22Rv1 (cell line): ENCODE measurements at regions not wholly inside any gene's neighbourhood (a gene's known extent, or its start where the extent isn't known, plus 50 kb on each side); places are given as distances from the start of the nearest gene placed in this dataset.

Experiments
- H3K27ac ChIP-seq: fragments of 450-650 bp; 2 replicates; pipeline ENCODE4 v1.5.1; 2017
- ZFX ChIP-seq: fragments of 450-650 bp; IDR thresholded peaks from 2 replicates; pipeline ENCODE4 v1.6.1; 2017; ENCODE audit warnings: antibody characterized with exemption, borderline replicate concordance
- TF ChIP-seq, protein P1 (sequence below): fragments of 450-650 bp; IDR thresholded peaks from 2 replicates; pipeline ENCODE4 v1.5.1; 2017; ENCODE audit warnings: mild to moderate bottlenecking

GRCh38 chr7:15932318-15932717, 245.8 kb upstream of the MEOX2 start:
- TF ChIP-seq ZFX: no peak
- TF ChIP-seq, protein P1, sequence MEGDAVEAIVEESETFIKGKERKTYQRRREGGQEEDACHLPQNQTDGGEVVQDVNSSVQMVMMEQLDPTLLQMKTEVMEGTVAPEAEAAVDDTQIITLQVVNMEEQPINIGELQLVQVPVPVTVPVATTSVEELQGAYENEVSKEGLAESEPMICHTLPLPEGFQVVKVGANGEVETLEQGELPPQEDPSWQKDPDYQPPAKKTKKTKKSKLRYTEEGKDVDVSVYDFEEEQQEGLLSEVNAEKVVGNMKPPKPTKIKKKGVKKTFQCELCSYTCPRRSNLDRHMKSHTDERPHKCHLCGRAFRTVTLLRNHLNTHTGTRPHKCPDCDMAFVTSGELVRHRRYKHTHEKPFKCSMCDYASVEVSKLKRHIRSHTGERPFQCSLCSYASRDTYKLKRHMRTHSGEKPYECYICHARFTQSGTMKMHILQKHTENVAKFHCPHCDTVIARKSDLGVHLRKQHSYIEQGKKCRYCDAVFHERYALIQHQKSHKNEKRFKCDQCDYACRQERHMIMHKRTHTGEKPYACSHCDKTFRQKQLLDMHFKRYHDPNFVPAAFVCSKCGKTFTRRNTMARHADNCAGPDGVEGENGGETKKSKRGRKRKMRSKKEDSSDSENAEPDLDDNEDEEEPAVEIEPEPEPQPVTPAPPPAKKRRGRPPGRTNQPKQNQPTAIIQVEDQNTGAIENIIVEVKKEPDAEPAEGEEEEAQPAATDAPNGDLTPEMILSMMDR: no peak
- H3K27ac ChIP-seq: no peak overlapping the region

GRCh38 chr7:15929411-15929810, 242.9 kb upstream of the MEOX2 start:
- no peak overlapping the region for H3K27ac ChIP-seq
- no peak for TF ChIP-seq ZFX
- TF ChIP-seq, protein P1: no peak

DNA sequence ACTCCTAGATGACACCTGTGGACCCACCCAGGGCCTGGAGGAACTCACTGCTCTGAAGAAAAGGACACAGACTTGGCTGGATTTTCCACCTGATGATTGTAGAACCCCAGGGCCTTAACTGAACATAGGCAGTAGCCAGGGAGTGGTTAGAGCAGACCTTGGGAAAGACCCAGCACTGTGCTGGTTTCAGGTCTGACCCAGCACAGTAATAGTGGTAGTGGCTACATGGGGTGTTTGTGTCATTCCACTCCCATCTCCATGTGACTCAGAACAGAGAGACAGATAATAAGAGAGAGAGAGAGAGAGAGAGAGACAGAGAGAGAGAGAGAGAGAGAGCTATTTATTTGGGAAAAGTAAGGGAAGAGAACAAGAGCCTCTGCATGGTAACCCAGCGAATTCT, 239.1 kb upstream of the MEOX2 start:
- no peak overlapping the region for H3K27ac ChIP-seq
- TF ChIP-seq, protein P1: no peak
- no peak for TF ChIP-seq ZFX

- no peak overlapping the region for H3K27ac ChIP-seq
- TF ChIP-seq ZFX: no peak
- TF ChIP-seq, protein P1: no peak
Observed at GRCh38 chr7:15924910-15925309, 238.4 kb upstream of the MEOX2 start.

DNA sequence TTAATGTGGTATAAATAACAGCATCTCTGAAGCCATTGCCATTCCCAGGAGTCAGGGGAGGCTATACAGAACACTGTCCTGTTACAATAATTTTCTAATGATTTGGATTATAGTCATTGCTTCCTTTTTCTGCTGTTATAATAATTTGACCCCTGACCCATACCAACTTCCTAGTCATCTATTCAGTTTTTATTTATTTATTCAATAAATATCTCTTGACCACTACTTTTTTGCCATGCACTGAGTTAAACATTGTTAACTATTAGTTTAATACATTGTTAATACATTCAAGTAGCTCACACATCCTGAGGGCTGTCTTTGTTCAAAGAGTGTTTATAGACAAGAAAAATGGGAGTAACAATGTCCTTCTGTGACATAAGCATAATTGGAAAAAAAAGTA, 235.5 kb upstream of the MEOX2 start:
- H3K27ac ChIP-seq: no peak overlapping the region
- no peak for TF ChIP-seq ZFX
- TF ChIP-seq, protein P1: no peak

DNA sequence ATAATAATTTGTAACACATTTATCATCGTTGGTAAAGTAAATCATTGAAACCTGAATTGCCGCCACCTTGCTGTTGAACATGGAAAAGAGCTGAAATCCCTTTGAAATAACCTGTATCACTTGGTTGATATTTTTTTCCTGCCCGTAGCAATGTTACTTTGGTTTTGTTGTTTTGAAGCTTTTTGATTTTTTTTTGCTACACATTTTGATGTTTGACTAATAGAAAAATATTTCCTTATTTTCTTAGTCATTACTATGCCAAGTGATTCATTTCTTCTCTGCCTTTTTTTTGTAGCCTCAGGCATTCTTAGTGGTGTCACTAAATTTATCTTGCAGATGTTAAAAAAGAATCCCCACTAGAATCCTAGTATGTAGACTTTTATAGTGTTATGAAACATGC, 235.1 kb upstream of the MEOX2 start:
- TF ChIP-seq, protein P1: peak; percentile 11; the same call in 1 of the 2 replicates
- no peak for TF ChIP-seq ZFX
- no peak overlapping the region for H3K27ac ChIP-seq

DNA sequence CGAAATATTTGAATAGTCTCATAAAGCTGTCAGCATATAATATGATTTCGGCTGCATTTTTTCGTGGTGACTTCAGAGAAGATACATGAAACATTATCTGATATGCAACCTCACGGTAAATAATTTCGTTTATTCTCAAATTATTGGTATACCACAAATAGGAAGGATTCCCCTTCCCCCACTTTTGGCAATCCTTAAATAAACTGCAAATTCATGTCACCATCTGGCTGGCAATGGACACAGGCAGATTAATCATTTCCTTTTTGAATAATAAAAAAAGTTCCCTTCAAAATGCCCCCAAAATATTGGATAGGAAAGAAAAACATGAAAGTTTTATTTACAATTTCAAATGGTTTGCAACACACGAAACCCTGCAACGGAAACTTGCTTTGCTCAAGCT, 234.5 kb upstream of the MEOX2 start:
- H3K27ac ChIP-seq: no peak overlapping the region
- TF ChIP-seq ZFX: no peak
- TF ChIP-seq, protein P1: no peak
